ENCODE measurements at regions not wholly inside any gene's neighbourhood (a gene's known extent, or its start where the extent isn't known, plus 50 kb on each side); places are given as distances from the start of the nearest gene placed in this dataset.

DNA sequence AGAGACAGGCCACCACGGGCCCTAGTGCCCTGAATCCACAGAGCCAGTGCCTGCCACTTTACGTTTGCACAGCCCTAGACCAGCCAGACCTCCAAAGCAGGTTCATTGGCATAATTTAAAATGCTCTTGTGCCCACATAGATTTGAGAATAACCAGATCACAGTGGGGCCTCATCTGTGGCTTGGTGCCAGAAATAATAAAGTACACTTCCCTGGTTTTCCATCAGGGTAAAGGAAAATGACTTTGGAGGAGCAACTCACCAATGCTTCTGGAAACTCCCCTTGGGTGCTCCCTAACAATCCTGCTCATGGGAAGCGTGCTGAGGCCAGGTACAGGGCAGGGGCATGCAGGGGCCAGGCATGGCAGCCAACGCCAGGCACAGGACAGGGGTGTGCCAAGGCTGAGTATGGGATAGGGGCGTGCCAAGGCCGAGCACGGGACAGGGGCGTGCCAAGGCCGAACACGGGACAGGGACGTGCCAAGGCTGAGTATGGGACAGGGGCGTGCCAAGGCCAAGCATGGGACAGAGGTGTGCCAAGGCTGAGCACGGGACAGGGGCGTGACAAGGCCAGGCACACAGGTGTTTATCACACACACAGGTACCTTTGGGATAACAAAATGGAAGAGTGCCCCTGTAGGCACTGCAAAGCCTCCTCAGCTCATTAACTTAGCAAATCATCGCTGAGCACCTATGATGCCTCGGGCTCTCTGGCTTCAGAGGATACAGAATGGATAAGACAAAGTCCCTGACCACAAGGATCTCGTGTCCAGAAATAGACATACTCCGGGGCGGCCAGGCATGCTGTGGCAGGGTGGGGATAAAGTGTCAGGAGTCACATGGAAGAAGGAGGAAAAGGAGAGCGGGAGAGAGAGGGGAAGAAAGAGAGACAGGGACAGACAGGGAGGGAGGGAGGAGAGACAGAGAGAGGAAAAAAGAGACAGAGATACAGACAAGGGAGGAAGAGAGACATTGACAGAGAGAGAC is 334.7 kb downstream of the EIPR1 start (continued):
- TF ChIP-seq, protein P1, sequence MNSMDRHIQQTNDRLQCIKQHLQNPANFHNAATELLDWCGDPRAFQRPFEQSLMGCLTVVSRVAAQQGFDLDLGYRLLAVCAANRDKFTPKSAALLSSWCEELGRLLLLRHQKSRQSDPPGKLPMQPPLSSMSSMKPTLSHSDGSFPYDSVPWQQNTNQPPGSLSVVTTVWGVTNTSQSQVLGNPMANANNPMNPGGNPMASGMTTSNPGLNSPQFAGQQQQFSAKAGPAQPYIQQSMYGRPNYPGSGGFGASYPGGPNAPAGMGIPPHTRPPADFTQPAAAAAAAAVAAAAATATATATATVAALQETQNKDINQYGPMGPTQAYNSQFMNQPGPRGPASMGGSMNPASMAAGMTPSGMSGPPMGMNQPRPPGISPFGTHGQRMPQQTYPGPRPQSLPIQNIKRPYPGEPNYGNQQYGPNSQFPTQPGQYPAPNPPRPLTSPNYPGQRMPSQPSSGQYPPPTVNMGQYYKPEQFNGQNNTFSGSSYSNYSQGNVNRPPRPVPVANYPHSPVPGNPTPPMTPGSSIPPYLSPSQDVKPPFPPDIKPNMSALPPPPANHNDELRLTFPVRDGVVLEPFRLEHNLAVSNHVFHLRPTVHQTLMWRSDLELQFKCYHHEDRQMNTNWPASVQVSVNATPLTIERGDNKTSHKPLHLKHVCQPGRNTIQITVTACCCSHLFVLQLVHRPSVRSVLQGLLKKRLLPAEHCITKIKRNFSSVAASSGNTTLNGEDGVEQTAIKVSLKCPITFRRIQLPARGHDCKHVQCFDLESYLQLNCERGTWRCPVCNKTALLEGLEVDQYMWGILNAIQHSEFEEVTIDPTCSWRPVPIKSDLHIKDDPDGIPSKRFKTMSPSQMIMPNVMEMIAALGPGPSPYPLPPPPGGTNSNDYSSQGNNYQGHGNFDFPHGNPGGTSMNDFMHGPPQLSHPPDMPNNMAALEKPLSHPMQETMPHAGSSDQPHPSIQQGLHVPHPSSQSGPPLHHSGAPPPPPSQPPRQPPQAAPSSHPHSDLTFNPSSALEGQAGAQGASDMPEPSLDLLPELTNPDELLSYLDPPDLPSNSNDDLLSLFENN (IDR thresholded peaks at IDR 0.05; ENCODE audit: low read depth in 2 of 2, low read length in 2 of 2) = no peak
- no peak for TF ChIP-seq POLR3A (IDR thresholded peaks at IDR 0.05; ENCODE audit: borderline replicate concordance, extremely low read depth, insufficient read depth, insufficient read length)
- TF ChIP-seq TEAD1 (CRISPR knock-in tag; IDR thresholded peaks at IDR 0.05) = no peak
- TF ChIP-seq WHSC1 (IDR thresholded peaks at IDR 0.05; ENCODE audit: low read length) = no peak
- no peak for TF ChIP-seq ZNF586 (CRISPR knock-in tag; conservative IDR thresholded peaks at IDR 0.05)
- no peak for TF ChIP-seq ZEB2 (IDR thresholded peaks at IDR 0.05)
- TF ChIP-seq SRSF1 (IDR thresholded peaks at IDR 0.05; ENCODE audit: low read depth, low read length) = no peak
- TF ChIP-seq NR2F6 (CRISPR knock-in tag; IDR thresholded peaks at IDR 0.05) = no peak
- TF ChIP-seq RAD51 (IDR thresholded peaks at IDR 0.05; ENCODE audit: borderline replicate concordance, low read depth) = no peak

Data from K562 (cell line).